ENCODE measurements at regions not wholly inside any gene's neighbourhood (a gene's known extent, or its start where the extent isn't known, plus 50 kb on each side); places are given as distances from the start of the nearest gene placed in this dataset.

- TF ChIP-seq MYC (IDR thresholded peaks at IDR 0.05; ENCODE audit: borderline replicate concordance, low read length) (no peak), ESRRA (IDR thresholded peaks at IDR 0.05; ENCODE audit: borderline replicate concordance, low read length) (no peak), USF2 (IDR thresholded peaks at IDR 0.05) (no peak), PBX3 (IDR thresholded peaks at IDR 0.05) (no peak), RAD21 (conservative IDR thresholded peaks at IDR 0.05 in 1 of 2, IDR thresholded peaks at IDR 0.05 in 1 of 2) (no peak), CTCF (IDR thresholded peaks at IDR 0.05) (no peak)
These were observed 66.2 kb downstream of the UNC5CL start for GRCh38 chr6:40972814-40973213.
